Stimulated activated effector memory CD8-positive, alpha-beta T cell treated with anti-CD3 and anti-CD28 coated beads, Interleukin-12 subunit alpha, Interleukin-12 subunit beta, amount 100 ng/mL, for 72 hours (primary cell): ENCODE measurements at regions not wholly inside any gene's neighbourhood (a gene's known extent, or its start where the extent isn't known, plus 50 kb on each side); places are given as distances from the start of the nearest gene placed in this dataset.
"Not testable (repeated sequence)": the region's sequence is repeated elsewhere in the genome, so short reads cannot be mapped to it uniquely, and the experiment has no call there.

Experiments used
- ATAC-seq: fragments of 150-1000 bp; cut with Tn5 transposase; 2 replicates; pipeline ENCODE4 v1.10.0; 2021
- DNase-seq, 2 donors: peaks; one replicate each; pipeline ENCODE4 v3.0.0; 2021 to 2022; ENCODE audit warnings: low spot score in 2 of 2
- H3K27ac Mint-ChIP-seq: one replicate; pipeline ENCODE4 v1.8.0; 2022; ENCODE audit warnings: mild to moderate bottlenecking, mixed read lengths
- H3K36me3 Mint-ChIP-seq: one replicate; pipeline ENCODE4 v1.8.0; 2022; ENCODE audit warnings: mild to moderate bottlenecking, mixed read lengths
- H3K4me1 Mint-ChIP-seq: one replicate; pipeline ENCODE4 v1.8.0; 2022; ENCODE audit warnings: mixed read lengths
- H3K4me3 Mint-ChIP-seq: one replicate; pipeline ENCODE4 v1.8.0; 2022; ENCODE audit warnings: mild to moderate bottlenecking, mixed read lengths
- H3K9me3 Mint-ChIP-seq: one replicate; pipeline ENCODE4 v1.8.0; 2022; ENCODE audit warnings: mixed read lengths

GRCh38 chr9:64499541-64499940 is 785.5 kb downstream of the FOXD4L5 start:
- H3K9me3 Mint-ChIP-seq, DNase-seq, H3K36me3 Mint-ChIP-seq, H3K27ac Mint-ChIP-seq, H3K4me1 Mint-ChIP-seq, H3K4me3 Mint-ChIP-seq, ATAC-seq: not testable (repeated sequence)

GRCh38 chr9:64498409-64498808 is 786.6 kb downstream of the FOXD4L5 start:
- H3K27ac Mint-ChIP-seq, H3K4me3 Mint-ChIP-seq, H3K36me3 Mint-ChIP-seq, ATAC-seq, H3K4me1 Mint-ChIP-seq, DNase-seq, H3K9me3 Mint-ChIP-seq: not testable (repeated sequence)

- DNase-seq, ATAC-seq, H3K27ac Mint-ChIP-seq, H3K4me1 Mint-ChIP-seq, H3K36me3 Mint-ChIP-seq, H3K4me3 Mint-ChIP-seq, H3K9me3 Mint-ChIP-seq: not testable (repeated sequence)
Measured at GRCh38 chr9:64488544-64488943, 796.5 kb downstream of the FOXD4L5 start.

DNA sequence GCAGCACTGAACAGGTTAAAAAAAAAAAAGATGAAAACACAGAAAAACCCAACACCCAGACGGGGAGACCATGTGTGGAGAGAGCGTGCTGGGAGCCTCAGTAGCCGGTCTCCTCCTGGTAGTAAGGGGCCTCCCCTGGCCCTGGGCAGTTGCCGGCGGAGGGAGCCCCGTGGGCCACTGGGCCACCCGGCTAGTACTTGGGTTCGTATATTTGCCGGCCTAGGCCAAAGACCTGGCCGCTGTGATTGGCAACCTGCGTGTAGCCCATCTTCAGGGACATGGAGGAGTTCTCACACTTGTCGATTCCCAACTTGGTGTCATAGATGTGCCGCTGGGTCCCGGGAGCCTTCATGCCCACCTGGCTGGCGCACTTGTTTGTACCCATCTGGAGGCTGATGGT is 798.9 kb downstream of the FOXD4L5 start:
- not testable (repeated sequence) for DNase-seq, H3K9me3 Mint-ChIP-seq, ATAC-seq, H3K27ac Mint-ChIP-seq, H3K4me3 Mint-ChIP-seq, H3K36me3 Mint-ChIP-seq, H3K4me1 Mint-ChIP-seq

DNA sequence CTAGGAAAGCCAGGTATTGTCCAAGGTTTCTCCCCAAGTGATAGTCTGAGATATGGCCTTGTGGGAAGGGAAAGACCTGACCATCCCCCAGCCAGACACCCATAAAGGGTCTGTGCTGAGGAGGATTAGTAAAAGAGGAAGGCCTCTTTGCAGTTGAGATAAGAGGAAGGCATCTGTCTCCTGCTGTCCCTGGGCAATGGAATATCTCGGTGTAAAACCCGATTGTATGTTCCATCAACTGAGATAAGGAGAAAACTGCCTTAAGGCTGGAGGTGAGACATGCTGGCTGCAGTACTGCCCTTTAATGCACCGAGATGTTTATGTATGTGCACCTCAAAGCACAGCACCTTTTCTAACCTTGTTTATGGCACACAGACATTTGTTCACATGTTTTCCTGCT is 805.9 kb downstream of the FOXD4L5 start:
- not testable (repeated sequence) for H3K4me3 Mint-ChIP-seq, ATAC-seq, DNase-seq, H3K4me1 Mint-ChIP-seq, H3K27ac Mint-ChIP-seq, H3K36me3 Mint-ChIP-seq, H3K9me3 Mint-ChIP-seq

DNA sequence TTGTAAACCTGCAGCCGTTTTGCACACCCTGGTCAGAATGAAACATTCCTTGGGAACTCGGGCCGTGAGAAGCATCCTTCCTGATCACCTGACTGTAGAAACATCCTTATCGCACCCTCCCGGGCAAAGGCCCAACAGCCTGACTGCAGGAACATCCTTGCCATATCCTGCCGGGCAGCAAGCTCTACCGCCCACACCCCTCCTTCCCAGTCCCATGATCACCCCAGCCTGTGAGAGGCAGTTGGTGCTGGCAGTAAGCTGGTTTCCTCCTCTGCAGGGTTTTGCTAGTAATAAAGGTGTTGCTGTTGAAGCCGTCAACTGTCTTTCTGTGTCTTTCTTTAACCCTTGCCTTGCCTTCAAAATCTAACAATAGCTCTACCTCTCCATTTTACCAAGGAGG is 816.1 kb downstream of the FOXD4L5 start:
- H3K9me3 Mint-ChIP-seq, DNase-seq, H3K36me3 Mint-ChIP-seq, H3K4me3 Mint-ChIP-seq, ATAC-seq, H3K27ac Mint-ChIP-seq, H3K4me1 Mint-ChIP-seq: not testable (repeated sequence)

- not testable (repeated sequence) for H3K27ac Mint-ChIP-seq, H3K9me3 Mint-ChIP-seq, DNase-seq, H3K4me3 Mint-ChIP-seq, H3K36me3 Mint-ChIP-seq, H3K4me1 Mint-ChIP-seq
- ATAC-seq: peak; percentile 49
Measured at GRCh38 chr9:64466052-64466599, 818.9 kb downstream of the FOXD4L5 start.

DNA sequence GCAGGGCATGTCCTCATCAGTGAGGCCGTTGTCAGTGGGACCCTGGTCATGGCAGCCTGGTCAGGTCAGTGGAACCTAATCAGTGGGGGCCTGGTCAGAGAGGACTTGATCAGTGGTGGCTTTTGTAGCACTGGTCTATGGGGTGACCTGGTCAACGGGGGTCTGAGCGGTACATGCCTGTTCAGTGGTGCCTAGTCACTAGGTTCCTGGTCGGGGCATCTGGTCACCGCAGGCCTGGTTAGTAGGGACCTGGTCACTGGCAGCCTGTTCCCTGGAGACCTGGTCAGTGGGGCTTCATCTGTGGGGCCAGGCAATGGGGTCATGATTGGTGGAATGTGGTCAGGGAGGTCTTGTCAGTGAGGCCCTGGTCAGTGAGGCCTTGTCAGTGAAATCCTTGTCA is 823.1 kb downstream of the FOXD4L5 start:
- not testable (repeated sequence) for H3K4me3 Mint-ChIP-seq, DNase-seq, H3K9me3 Mint-ChIP-seq, H3K36me3 Mint-ChIP-seq, H3K4me1 Mint-ChIP-seq, H3K27ac Mint-ChIP-seq
- ATAC-seq: peak; percentile 40

GRCh38 chr9:64458642-64459041 is 826.4 kb downstream of the FOXD4L5 start:
- not testable (repeated sequence) for H3K4me1 Mint-ChIP-seq, DNase-seq, H3K27ac Mint-ChIP-seq, ATAC-seq, H3K4me3 Mint-ChIP-seq, H3K36me3 Mint-ChIP-seq, H3K9me3 Mint-ChIP-seq

DNA sequence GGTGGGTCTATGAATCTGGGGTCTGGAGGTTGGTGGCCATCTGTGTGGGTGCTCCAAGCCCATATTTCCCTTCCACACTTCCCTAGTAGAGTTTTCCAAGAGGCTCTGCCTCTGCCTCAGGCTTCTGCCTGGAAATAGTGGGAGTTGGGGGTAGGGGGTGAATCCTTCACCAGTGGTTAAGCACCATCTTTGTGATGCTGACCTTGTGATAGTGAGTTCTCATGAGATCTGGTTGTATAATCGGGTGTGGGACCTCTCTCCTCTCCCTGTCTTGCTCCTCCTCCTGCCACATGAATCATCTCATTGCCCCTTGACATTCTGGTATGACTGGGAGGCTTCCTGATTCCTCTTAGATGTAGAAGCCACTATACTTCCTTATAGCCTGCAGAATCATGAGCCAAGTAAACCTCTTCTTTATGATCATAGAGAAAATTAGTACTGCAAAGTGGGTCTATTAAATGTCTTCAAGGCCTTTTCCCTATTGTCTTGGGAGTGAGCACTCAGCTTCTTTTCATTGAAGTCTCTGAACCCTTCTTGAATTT is 829.8 kb downstream of the FOXD4L5 start:
- not testable (repeated sequence) for ATAC-seq, H3K36me3 Mint-ChIP-seq, H3K4me3 Mint-ChIP-seq, DNase-seq, H3K27ac Mint-ChIP-seq, H3K4me1 Mint-ChIP-seq, H3K9me3 Mint-ChIP-seq

- H3K27ac Mint-ChIP-seq, H3K4me1 Mint-ChIP-seq, H3K36me3 Mint-ChIP-seq: not testable (repeated sequence)
Measured at GRCh38 chr9:64452134-64452533, 832.9 kb downstream of the FOXD4L5 start.

DNA sequence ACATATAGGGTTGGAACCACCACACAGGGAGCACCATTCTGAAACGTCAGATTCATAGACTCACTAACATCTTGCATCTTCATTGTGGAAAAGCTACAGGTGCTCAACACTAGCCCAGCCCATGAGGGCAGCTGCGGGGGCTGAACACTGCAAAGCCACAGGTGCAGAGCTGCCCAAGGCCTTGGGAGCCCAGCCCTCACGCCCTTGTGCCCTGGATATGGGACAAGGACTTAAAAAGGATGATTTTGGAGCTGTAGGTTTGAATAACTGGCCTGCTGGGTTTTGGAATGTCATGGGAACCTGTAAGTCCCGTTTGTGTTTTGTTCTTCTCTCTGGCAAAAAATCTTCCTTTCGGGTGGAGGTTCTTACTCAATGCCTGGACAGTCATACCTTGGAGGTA is 834.4 kb downstream of the FOXD4L5 start:
- not testable (repeated sequence) for H3K36me3 Mint-ChIP-seq, ATAC-seq, H3K4me3 Mint-ChIP-seq, H3K4me1 Mint-ChIP-seq, H3K9me3 Mint-ChIP-seq, H3K27ac Mint-ChIP-seq, DNase-seq

More at GRCh38 chr9:64452134-64452533, 832.9 kb downstream of the FOXD4L5 start:
- ATAC-seq, H3K9me3 Mint-ChIP-seq, DNase-seq, H3K4me3 Mint-ChIP-seq: not testable (repeated sequence)

DNA sequence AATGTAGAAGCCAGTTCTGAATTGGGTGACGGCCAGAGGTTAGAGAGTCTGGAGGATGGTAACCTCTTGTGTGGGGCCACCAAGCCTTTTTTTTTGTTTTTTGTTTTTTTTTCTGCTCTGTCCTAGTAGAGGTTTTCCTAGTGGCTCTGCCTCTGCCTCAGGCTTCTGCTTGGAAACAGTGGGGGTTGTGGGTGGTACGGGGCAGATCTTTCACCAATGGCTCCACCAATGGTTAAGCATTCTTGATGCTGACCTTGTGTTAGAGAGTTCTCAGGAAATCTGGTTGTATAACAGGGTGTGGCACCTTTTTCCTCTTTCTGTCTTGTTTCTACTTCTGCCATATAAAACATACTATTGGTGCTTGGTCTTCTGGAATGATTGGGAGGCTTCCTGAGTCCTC is 836.0 kb downstream of the FOXD4L5 start:
- DNase-seq, H3K4me3 Mint-ChIP-seq, H3K36me3 Mint-ChIP-seq, H3K9me3 Mint-ChIP-seq, H3K27ac Mint-ChIP-seq, H3K4me1 Mint-ChIP-seq, ATAC-seq: not testable (repeated sequence)

DNA sequence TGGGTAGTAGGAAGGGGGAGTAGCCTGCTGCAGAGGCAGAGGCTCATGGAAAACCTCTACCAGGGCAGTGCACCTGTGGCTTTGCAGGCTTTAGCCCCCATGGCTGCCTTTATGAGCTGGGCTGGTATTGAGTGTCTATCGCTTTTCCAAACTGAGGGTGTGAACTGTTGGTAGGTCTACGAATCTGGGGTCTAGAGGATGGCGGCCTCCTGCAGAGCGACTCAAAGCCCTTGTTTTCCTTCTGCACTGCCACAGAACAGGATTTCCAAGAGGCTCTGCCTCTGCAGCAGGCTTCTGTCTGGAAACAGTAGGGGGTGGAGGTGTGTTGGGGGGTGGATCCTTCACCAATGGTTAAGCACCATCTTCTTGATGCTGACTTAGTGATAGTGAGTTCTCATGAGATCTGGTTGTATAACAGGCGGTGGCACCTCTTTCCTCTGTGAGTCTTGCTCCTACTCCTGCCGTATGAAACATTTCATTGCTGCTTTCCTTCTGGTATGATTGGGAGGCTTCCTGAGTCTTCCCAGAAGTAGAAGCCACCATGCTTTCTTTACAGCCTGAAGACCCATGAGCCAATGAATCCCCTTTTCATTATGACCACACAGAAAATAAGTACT is 840.0 kb downstream of the FOXD4L5 start:
- H3K27ac Mint-ChIP-seq, H3K9me3 Mint-ChIP-seq, ATAC-seq, H3K4me1 Mint-ChIP-seq, H3K36me3 Mint-ChIP-seq, H3K4me3 Mint-ChIP-seq, DNase-seq: not testable (repeated sequence)

- H3K27ac Mint-ChIP-seq, ATAC-seq, DNase-seq, H3K9me3 Mint-ChIP-seq, H3K36me3 Mint-ChIP-seq, H3K4me1 Mint-ChIP-seq, H3K4me3 Mint-ChIP-seq: not testable (repeated sequence)
Measured at GRCh38 chr9:64439747-64440146, 845.3 kb downstream of the FOXD4L5 start.
